HCT116 (cell line): ENCODE measurements at regions not wholly inside any gene's neighbourhood (a gene's known extent, or its start where the extent isn't known, plus 50 kb on each side); places are given as distances from the start of the nearest gene placed in this dataset.

Experiments used
- ATAC-seq: fragments of 200-7000 bp; cut with Tn5 transposase; 2 replicates; pipeline ENCODE4 v1.9.1; 2020; ENCODE audit warnings: mild to moderate bottlenecking, moderate library complexity
- BruUV-seq: library from RNA; stranded (reverse); fragments of 400-500 nt; replicated peaks from 2 replicates; lab custom pipeline; 2021; lab: Mats Ljungman, UMichigan
- CTCF ChIA-PET: fragments of 300-600 bp; sonication (Branson Sonifier 250); formaldehyde crosslinking; loops from one replicate; lab custom pipeline; 2021; ENCODE audit warnings: antibody characterized with exemption; lab: Charles Lee
- POLR2A ChIA-PET: fragments of 300-600, 350-600 bp; sonication (Branson Sonifier 250); formaldehyde crosslinking; loops from one replicate; lab custom pipeline; 2021; ENCODE audit warnings: antibody characterized with exemption; lab: Charles Lee
- RAD21 ChIA-PET, 2 experiments: fragments of 300-600 bp; sonication (Branson Sonifier 250); formaldehyde crosslinking; loops; one replicate each; lab custom pipeline; 2023; ENCODE audit warnings: low total read pairs in 2 of 2; ENCODE audit not compliant: uncharacterized antibody in 2 of 2, unreplicated experiment in 2 of 2, low non-redundant PET in 1 of 2; lab: Charles Lee
- DNase-seq: peaks from one replicate; pipeline ENCODE4 v3.0.0-alpha.2; 2010; ENCODE audit warnings: low read depth, low spot score
- H2AFZ ChIP-seq: fragments of 200-600 bp; shearing (Covaris generic), sonication (generic); 2 replicates; pipeline ENCODE4 v1.6.1; 2017; ENCODE audit warnings: low read depth, mixed run types, mixed read lengths, antibody characterized with exemption, low read length; ENCODE audit not compliant: poor library complexity, severe bottlenecking
- H3K27ac ChIP-seq: 2 replicates; pipeline ENCODE4 v1.5.1; 2012; ENCODE audit warnings: low read depth, low read length
- H3K27me3 ChIP-seq: fragments of 200-600 bp; sonication (generic); 2 replicates; pipeline ENCODE4 v1.6.1; 2016; ENCODE audit warnings: mixed run types, low read length, mixed read lengths; ENCODE audit not compliant: insufficient read depth
- H3K36me3 ChIP-seq, 2 experiments: fragments of 200-500 bp in 1 of 2; fragments of 200-600 bp in 1 of 2; sonication (Bioruptor generic) in 1 of 2; sonication (generic) in 1 of 2; 2 replicates each; pipeline versions ENCODE4 v1.5.1 to v1.6.1; 2014 to 2016; ENCODE audit warnings: low read length in 2 of 2, inconsistent platforms in 1 of 2, mixed read lengths in 1 of 2, mixed run types in 1 of 2; ENCODE audit not compliant: insufficient read depth in 2 of 2, control insufficient read depth in 1 of 2
- H3K4me1 ChIP-seq, 2 experiments: fragments of 200-600 bp in 1 of 2; sonication (generic) in 1 of 2; 2 replicates each; pipeline versions ENCODE4 v1.5.1 to v1.6.1; 2012 to 2017; ENCODE audit warnings: low read length in 2 of 2, inconsistent platforms in 1 of 2, mild to moderate bottlenecking in 1 of 2, mixed read lengths in 1 of 2, mixed run types in 1 of 2, moderate library complexity in 1 of 2; ENCODE audit not compliant: insufficient read depth in 2 of 2, control insufficient read depth in 1 of 2
- H3K4me2 ChIP-seq: fragments of 200-600 bp; sonication (generic); 2 replicates; pipeline ENCODE4 v1.6.1; 2017; ENCODE audit warnings: mixed run types, low read length, mixed read lengths
- H3K4me3 ChIP-seq, 2 experiments: fragments of 200-600 bp in 1 of 2; sonication (generic) in 1 of 2; replicated peaks in 1 of 2; 2 replicates each; pipeline ENCODE4 v1.5.1; 2011 to 2016; ENCODE audit warnings: low read length in 2 of 2, control low read depth in 1 of 2, low read depth in 1 of 2, mild to moderate bottlenecking in 1 of 2, mixed read lengths in 1 of 2, mixed run types in 1 of 2
- H3K79me2 ChIP-seq: fragments of 200-600 bp; sonication (generic); 2 replicates; pipeline ENCODE4 v1.6.1; 2017; ENCODE audit warnings: mild to moderate bottlenecking, mixed run types, low read length, moderate library complexity, mixed read lengths; ENCODE audit not compliant: insufficient read depth
- H3K9ac ChIP-seq: fragments of 200-600 bp; sonication (generic); 2 replicates; pipeline ENCODE4 v1.6.1; 2016; ENCODE audit warnings: low read length, mixed read lengths
- H3K9me2 ChIP-seq: fragments of 200-600 bp; sonication (generic), shearing (Covaris generic); 2 replicates; pipeline ENCODE4 v1.6.1; 2017; ENCODE audit warnings: mixed run types, mild to moderate bottlenecking, moderate library complexity; ENCODE audit not compliant: insufficient read depth
- H3K9me3 ChIP-seq, 2 experiments: fragments of 200-500 bp in 1 of 2; fragments of 200-600 bp in 1 of 2; sonication (Bioruptor generic) in 1 of 2; sonication (generic) in 1 of 2; 2 replicates each; pipeline ENCODE4 v1.6.1; 2014 to 2017; ENCODE audit warnings: low read length in 2 of 2, mixed read lengths in 2 of 2, inconsistent platforms in 1 of 2, low read depth in 1 of 2, mild to moderate bottlenecking in 1 of 2, mixed run types in 1 of 2, moderate library complexity in 1 of 2; ENCODE audit not compliant: control insufficient read depth in 1 of 2, insufficient read depth in 1 of 2
- H4K20me1 ChIP-seq: fragments of 200-600 bp; sonication (generic), shearing (Covaris generic); 2 replicates; pipeline ENCODE4 v1.6.1; 2017; ENCODE audit warnings: mixed run types, mild to moderate bottlenecking, moderate library complexity; ENCODE audit not compliant: insufficient read depth
- CTCF ChIP-seq, 3 experiments: fragments of 200-600 bp in 1 of 3; sonication (generic) in 1 of 3; IDR thresholded peaks in 2 of 3; conservative IDR thresholded peaks in 1 of 3; 2 replicates each; pipeline ENCODE4 v1.5.1; 2012 to 2017; ENCODE audit warnings: low read depth in 2 of 3, low read length in 2 of 3, antibody characterized with exemption in 1 of 3, borderline replicate concordance in 1 of 3, control low read depth in 1 of 3, mild to moderate bottlenecking in 1 of 3, mixed read lengths in 1 of 3, mixed run types in 1 of 3, moderate library complexity in 1 of 3; ENCODE audit not compliant: insufficient read depth in 1 of 3
- FOSL1 ChIP-seq: IDR thresholded peaks from 2 replicates; pipeline ENCODE4 v1.6.1; 2012; ENCODE audit warnings: low read depth
- JUND ChIP-seq: IDR thresholded peaks from 2 replicates; pipeline ENCODE4 v1.6.1; 2012
- YY1 ChIP-seq: IDR thresholded peaks from 2 replicates; pipeline ENCODE4 v1.6.1; 2011; ENCODE audit warnings: low read length, low read depth, moderate library complexity, mild to moderate bottlenecking; ENCODE audit not compliant: insufficient replicate concordance; ENCODE audit errors: extremely low read depth
- intact Hi-C: fragments of 100-400 bp; cut with micrococcal nuclease; formaldehyde crosslinking; loops from 2 replicates; pipeline ENCODE4 v1.10.0; 2022
- TF ChIP-seq, protein P1 (sequence below): IDR thresholded peaks from 2 replicates; pipeline ENCODE4 v1.6.1; 2012
- TF ChIP-seq, protein P2 (sequence below): IDR thresholded peaks from 2 replicates; pipeline ENCODE4 v1.6.1; 2012; ENCODE audit warnings: low read depth

- no peaks in the 10 kb centered on the region for H3K9me2 ChIP-seq
- no peak overlapping the region for H2AFZ ChIP-seq
- H3K4me2 ChIP-seq = no peak overlapping the region
- TF ChIP-seq YY1 = no peak
- TF ChIP-seq, protein P1, sequence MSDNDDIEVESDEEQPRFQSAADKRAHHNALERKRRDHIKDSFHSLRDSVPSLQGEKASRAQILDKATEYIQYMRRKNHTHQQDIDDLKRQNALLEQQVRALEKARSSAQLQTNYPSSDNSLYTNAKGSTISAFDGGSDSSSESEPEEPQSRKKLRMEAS = no peak
- TF ChIP-seq CTCF (IDR thresholded peaks at IDR 0.05 in 2 of 3, conservative IDR thresholded peaks at IDR 0.05 in 1 of 3; ENCODE audit: borderline replicate concordance in 1 of 3, insufficient read depth in 1 of 3, low read depth in 2 of 3, low read length in 2 of 3) = no peak
- no peak for TF ChIP-seq JUND
- TF ChIP-seq, protein P2, sequence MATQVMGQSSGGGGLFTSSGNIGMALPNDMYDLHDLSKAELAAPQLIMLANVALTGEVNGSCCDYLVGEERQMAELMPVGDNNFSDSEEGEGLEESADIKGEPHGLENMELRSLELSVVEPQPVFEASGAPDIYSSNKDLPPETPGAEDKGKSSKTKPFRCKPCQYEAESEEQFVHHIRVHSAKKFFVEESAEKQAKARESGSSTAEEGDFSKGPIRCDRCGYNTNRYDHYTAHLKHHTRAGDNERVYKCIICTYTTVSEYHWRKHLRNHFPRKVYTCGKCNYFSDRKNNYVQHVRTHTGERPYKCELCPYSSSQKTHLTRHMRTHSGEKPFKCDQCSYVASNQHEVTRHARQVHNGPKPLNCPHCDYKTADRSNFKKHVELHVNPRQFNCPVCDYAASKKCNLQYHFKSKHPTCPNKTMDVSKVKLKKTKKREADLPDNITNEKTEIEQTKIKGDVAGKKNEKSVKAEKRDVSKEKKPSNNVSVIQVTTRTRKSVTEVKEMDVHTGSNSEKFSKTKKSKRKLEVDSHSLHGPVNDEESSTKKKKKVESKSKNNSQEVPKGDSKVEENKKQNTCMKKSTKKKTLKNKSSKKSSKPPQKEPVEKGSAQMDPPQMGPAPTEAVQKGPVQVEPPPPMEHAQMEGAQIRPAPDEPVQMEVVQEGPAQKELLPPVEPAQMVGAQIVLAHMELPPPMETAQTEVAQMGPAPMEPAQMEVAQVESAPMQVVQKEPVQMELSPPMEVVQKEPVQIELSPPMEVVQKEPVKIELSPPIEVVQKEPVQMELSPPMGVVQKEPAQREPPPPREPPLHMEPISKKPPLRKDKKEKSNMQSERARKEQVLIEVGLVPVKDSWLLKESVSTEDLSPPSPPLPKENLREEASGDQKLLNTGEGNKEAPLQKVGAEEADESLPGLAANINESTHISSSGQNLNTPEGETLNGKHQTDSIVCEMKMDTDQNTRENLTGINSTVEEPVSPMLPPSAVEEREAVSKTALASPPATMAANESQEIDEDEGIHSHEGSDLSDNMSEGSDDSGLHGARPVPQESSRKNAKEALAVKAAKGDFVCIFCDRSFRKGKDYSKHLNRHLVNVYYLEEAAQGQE = no peak
- no peak for TF ChIP-seq FOSL1
- H3K79me2 ChIP-seq = no peaks in the 10 kb centered on the region
- no peaks in the 10 kb centered on the region for H4K20me1 ChIP-seq
- H3K9me3 ChIP-seq = no peaks in the 10 kb centered on the region
- ChIA-PET CTCF (interaction anchor here (0.9 kb wide), 1 partner anchor 23 kb away, joined by 3 read pairs; no protein-coding TSS in a partner anchor), POLR2A (no interaction called here), RAD21 (no interaction called here)
- no peaks in the 10 kb centered on the region; the same call in 1 of the 2 replicates for H3K27me3 ChIP-seq
- no peaks in the 10 kb centered on the region for H3K4me1 ChIP-seq
- DNase-seq (no peak), ATAC-seq (no peak)
- H3K36me3 ChIP-seq = no peaks in the 10 kb centered on the region
- no peak overlapping the region for H3K27ac ChIP-seq
- H3K9ac ChIP-seq = no peak overlapping the region
- no peak overlapping the region for H3K4me3 ChIP-seq
- no TSS peak for BruUV-seq
- intact Hi-C loops = no loop called here
Measured at GRCh38 chr14:30482276-30482675, 76.7 kb upstream of the G2E3 start.
